Pulmonary artery endothelial cell (primary cell): ENCODE measurements at regions not wholly inside any gene's neighbourhood (a gene's known extent, or its start where the extent isn't known, plus 50 kb on each side); places are given as distances from the start of the nearest gene placed in this dataset.
"Not testable (repeated sequence)": the region's sequence is repeated elsewhere in the genome, so short reads cannot be mapped to it uniquely, and the experiment has no call there.

Source experiments
- DNase-seq: peaks from one replicate; pipeline ENCODE4 v3.0.0-alpha.2; 2011; ENCODE audit warnings: low read depth, low spot score

DNA sequence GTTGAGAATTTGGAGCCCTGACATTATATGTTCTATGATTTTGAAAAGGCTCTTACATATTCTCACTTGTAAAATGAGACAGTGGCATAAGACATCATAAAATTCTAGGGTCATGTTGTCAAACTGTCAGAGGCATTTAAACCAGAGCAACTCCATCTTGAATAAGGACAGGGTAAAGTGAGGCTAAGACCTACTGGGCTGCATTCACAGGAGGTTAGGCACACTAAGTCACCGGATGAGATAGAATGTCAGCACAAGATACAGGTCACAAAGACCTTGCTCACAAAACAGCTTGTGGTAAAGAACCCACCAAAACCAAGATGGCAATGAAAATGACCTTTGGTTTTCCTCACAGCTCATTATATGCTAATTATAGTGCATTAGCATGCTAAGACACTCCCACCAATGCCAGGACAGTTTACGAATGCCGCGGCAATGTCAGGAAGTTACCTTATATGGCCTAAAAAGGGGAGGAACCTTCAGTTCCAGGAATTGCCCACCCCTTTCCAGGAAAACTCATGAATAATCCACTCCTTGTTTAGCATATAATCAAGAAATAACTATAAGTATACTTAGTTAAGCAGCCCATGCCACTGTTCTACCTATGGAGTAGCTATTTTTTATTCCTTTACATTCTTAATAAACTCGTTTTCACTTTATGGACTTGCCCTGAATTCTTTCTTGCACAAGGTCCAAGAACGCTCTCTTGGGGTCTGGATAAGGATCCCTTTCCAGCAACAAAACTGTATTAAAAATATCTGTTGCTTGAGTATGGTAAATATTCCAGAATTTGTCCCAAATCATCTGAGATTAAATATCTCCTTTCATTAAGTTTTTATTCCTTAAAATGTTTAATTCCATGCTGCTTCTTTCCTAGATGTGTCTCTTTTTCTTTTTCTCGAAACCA is 406.4 kb downstream of the METTL4 start:
- DNase-seq: no peak

DNA sequence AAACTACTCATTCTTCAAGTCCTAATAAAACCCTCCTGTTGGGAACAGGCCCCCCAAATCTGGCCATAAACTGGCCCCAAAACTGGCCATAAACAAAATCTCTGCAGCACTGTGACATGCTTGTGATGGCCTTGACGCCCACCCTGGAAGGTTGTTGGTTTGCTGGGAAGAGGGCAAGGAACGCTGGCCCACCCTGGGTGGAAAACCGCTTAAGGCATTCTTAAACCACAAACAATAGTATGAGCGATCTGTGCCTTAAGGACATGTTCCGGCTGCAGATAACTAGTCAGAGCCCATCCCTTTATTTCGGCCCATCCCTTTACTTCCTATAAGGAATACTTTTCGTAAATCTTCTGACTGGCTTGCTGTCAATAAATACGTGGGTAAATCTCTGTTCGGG is 404.4 kb downstream of the METTL4 start:
- DNase-seq: not testable (repeated sequence)

DNA sequence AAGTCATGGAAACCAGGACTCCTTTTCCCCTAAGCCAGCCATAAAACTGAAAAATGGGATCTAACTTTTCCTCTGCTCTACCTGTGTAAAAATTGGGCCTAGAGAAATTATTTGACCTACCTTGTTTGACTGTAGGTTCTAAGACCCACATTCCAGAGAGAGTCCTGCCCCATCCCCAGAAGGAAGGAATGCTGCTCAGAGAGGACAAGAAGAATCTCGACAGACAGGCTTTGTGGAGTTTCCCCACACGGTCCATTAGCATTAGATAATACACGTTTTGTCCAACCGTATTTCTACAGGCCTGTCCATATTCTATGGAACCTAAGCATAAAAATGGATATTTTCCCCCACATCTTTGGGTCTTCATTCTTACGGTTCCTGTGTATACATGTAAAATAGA is 403.3 kb downstream of the METTL4 start:
- no peak for DNase-seq

- no peak for DNase-seq
Observed at GRCh38 chr18:2169656-2170055, 401.6 kb downstream of the METTL4 start.

GRCh38 chr18:2171840-2172625 is 399.3 kb downstream of the METTL4 start:
- no peak for DNase-seq

DNA sequence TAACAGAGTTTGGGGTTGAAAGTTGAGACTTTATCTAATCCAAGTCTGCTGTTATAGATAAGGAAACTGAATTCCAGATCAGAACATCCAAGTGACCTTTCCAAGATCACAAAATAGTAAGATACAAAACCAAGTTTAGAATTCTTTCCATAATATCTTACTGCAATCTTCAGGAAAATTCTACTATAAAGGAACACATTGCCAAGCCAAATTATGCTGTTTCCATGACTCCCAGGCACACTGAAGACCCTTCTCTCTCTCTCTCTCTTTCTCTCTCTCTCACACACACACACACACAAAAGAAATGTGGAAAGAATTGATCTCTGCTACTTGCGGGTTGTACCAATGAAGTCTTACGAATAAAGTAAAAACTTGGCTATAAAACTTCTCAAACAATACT is 398.4 kb downstream of the METTL4 start:
- DNase-seq: no peak

- no peak for DNase-seq
Observed at GRCh38 chr18:2173486-2173885, 397.8 kb downstream of the METTL4 start.

GRCh38 chr18:2178036-2178435 is 393.3 kb downstream of the METTL4 start:
- DNase-seq: no peak

GRCh38 chr18:2179498-2180183 is 391.7 kb downstream of the METTL4 start:
- no peak for DNase-seq

GRCh38 chr18:2180586-2180985 is 390.7 kb downstream of the METTL4 start:
- no peak for DNase-seq

DNA sequence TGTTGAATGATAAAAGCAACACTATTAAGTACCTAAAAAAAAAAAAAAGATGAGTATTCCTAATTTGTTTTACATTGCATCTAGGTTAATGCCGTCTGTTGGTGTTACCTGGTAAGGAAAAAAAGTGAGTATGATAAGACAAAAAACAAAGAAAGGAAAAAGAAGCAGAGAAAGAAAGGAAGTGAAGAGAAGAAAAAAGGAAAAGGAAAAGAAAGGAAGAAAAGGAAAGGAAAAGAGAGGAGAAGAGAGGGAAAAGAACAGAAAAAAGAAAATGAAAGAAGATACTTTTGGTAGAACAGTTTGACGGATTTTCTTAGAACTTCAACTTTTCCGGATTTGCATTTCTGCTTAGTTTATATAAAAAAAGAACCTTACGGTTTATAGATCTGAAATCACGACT is 387.9 kb downstream of the METTL4 start:
- no peak for DNase-seq

GRCh38 chr18:2186967-2187366 is 384.3 kb downstream of the METTL4 start:
- DNase-seq: no peak

DNA sequence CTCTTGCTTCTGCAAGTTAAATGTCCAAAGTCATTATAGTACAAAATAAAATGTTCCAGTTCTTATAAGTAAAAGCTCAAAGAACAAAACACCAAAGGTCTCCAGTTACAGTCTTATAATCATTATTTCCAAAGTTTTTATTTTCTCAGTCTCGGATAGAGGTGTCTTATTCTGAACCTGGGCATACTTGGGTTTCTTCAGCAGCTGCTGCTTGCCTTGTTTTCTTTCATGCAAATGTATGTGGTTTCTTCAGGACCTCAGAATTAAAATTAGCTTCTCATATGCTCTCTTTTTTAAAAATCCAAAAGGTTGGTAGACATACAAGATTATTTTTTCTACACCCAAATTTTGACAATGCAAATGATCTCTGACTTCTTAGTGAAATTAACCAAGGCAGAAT is 383.0 kb downstream of the METTL4 start:
- DNase-seq: no peak

DNA sequence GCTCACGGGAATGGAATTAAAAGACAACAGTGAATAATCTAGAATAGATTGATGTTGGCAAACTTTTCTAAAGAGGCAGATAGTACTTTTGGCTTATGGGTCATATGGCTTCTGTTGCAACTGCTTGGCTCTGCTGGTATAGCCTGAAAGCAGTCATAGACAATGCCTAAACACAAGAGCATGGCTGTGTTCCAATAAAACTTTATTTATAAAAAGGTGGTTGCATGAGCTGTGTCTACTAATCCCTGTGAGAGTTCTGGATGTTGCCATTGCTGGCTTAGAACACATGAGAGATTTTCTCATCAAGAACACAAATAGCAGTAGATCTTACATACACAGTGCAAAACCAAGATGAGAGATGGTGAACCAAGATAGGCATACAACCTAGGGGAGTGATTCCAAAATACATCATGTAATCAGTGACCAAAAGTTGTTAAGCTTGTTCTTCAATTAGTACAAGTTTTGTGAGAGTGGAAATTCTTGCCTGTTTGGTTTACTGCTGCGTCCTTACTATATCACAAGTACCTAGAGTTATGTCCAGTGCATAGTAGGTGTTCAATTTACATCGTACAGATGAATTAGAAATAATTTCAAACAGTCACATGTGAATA is 380.0 kb downstream of the METTL4 start:
- no peak for DNase-seq

DNA sequence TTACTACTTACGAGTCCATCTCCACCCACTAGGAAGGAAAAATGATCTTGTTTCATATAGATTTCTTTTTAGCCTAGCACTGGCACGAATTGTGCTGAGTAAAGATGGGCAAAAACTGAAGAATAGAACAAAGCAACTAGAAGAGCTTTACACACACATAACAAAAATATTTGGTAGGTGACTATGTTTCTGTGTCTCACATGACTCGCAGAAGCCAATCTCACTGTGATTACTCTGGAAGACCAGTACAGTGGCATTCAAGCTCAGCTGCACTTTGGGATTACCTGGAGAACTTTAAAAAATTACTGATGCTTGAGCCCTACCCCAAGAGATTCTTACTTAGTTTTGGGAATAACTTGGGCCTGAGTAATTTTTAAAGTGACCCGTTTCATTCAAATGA is 378.7 kb downstream of the METTL4 start:
- no peak for DNase-seq

GRCh38 chr18:2197946-2198345 is 373.4 kb downstream of the METTL4 start:
- no peak for DNase-seq

- DNase-seq: no peak
Observed at GRCh38 chr18:2199060-2199459, 372.2 kb downstream of the METTL4 start.

DNA sequence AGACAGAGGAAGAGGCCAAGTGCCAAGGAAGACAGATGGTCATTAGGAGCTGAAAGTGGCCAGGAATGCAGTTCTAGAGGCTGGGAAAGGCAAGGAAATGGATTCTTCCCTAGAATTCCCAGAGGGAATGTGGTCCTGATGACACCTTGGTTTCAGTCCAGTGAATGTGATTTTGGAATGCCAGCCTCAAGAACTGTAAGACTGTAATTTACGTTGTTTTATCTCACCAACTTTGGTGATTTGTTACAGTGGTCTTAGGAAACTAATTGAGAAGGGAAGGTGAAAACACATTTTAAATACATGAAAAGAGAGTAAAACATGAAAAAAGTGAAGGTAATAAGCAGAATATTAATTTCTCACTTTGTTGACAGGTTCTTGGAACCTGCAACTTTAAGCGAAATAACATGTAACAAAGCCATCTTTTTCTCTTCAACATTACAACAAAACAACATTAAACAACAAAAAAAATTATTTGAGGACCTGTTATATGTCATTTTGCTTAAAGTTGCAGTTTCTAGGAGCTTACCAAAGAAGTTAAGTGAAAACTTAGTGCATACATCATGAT is 370.2 kb downstream of the METTL4 start:
- DNase-seq: no peak

DNA sequence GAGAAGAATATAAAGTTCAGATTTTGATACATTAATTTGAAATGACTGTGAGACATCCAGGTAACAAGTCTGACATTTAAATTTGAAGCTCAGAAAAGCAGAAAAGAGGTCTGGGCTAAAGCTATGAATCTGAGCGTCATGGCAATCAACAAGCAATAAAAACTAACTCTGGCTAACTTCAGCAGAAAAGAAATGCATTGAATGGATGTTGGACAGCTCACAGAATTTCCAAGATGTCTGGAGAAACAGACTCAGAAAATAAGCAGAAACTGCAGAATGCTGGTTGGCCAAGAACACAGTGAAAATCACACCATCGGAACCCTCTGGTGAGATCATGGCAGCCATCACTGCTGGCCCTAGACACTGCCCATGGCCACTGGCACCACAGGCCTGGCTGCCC is 366.6 kb downstream of the METTL4 start:
- DNase-seq: no peak

- no peak for DNase-seq
Observed at GRCh38 chr18:2207294-2207693, 364.0 kb downstream of the METTL4 start.

GRCh38 chr18:2212598-2213205 is 358.6 kb downstream of the METTL4 start:
- DNase-seq: no peak
